GM06990 (cell line): ENCODE measurements at regions not wholly inside any gene's neighbourhood (a gene's known extent, or its start where the extent isn't known, plus 50 kb on each side); places are given as distances from the start of the nearest gene placed in this dataset.

Experiments
- DNase-seq: peaks from one replicate; pipeline ENCODE4 v3.0.0-alpha.2; 2011; ENCODE audit not compliant: insufficient read length; ENCODE audit errors: extremely low read depth
- H3K27me3 ChIP-seq: replicated peaks from 2 replicates; pipeline ENCODE4 v1.6.0; 2011; ENCODE audit warnings: low read length; ENCODE audit not compliant: control insufficient read depth, insufficient read depth
- H3K36me3 ChIP-seq: 2 replicates; pipeline ENCODE4 v1.5.1; 2011; ENCODE audit warnings: low read length; ENCODE audit not compliant: control insufficient read depth, insufficient read depth
- H3K4me3 ChIP-seq: replicated peaks from 2 replicates; pipeline ENCODE4 v1.5.1; 2011; ENCODE audit warnings: low read depth, mild to moderate bottlenecking, control low read depth, low read length
- CTCF ChIP-seq: IDR thresholded peaks from 2 replicates; pipeline ENCODE4 v1.5.1; 2011; ENCODE audit warnings: low read length, control low read depth, mild to moderate bottlenecking, inconsistent platforms; ENCODE audit not compliant: insufficient read depth, poor library complexity, severe bottlenecking

- Histone ChIP-seq H3K36me3 (no peaks in the 10 kb centered on the region), H3K4me3 (no peak overlapping the region), H3K27me3 (no peaks in the 10 kb centered on the region)
- no peak for TF ChIP-seq CTCF
- no peak for DNase-seq
These were observed 63.2 kb upstream of the RUFY1 start for GRCh38 chr5:179487145-179487544.

GRCh38 chr5:179486596-179487051 is 63.7 kb upstream of the RUFY1 start:
- no peak for DNase-seq
- no peak overlapping the region for H3K4me3 ChIP-seq
- H3K27me3 ChIP-seq: no peaks in the 10 kb centered on the region
- H3K36me3 ChIP-seq: no peaks in the 10 kb centered on the region
- no peak for TF ChIP-seq CTCF

GRCh38 chr5:179485845-179486575 is 64.3 kb upstream of the RUFY1 start:
- TF ChIP-seq CTCF: no peak
- Histone ChIP-seq H3K27me3 (no peaks in the 10 kb centered on the region), H3K36me3 (no peaks in the 10 kb centered on the region), H3K4me3 (no peak overlapping the region)
- no peak for DNase-seq

GRCh38 chr5:179484761-179485160 is 65.6 kb upstream of the RUFY1 start:
- TF ChIP-seq CTCF: no peak
- no peak for DNase-seq
- Histone ChIP-seq H3K27me3 (no peaks in the 10 kb centered on the region), H3K4me3 (no peak overlapping the region), H3K36me3 (no peaks in the 10 kb centered on the region)

GRCh38 chr5:179484201-179484600 is 66.2 kb upstream of the RUFY1 start:
- Histone ChIP-seq H3K4me3 (no peak overlapping the region), H3K27me3 (no peaks in the 10 kb centered on the region), H3K36me3 (no peaks in the 10 kb centered on the region)
- DNase-seq: no peak
- no peak for TF ChIP-seq CTCF
